B cell (primary cell): ENCODE measurements at regions not wholly inside any gene's neighbourhood (a gene's known extent, or its start where the extent isn't known, plus 50 kb on each side); places are given as distances from the start of the nearest gene placed in this dataset.

Experiments
- ATAC-seq: fragments of 200-7000 bp; cut with Tn5 transposase; one replicate; pipeline ENCODE4 v1.10.0; 2021; ENCODE audit warnings: low read depth, mild to moderate bottlenecking, moderate number of reproducible peaks, moderate library complexity
- CTCF ChIA-PET: fragments of 350-600 bp; sonication (Branson Sonifier 250); formaldehyde crosslinking; loops from one replicate; lab custom pipeline; 2021; ENCODE audit warnings: antibody characterized with exemption, inconsistent platforms; lab: Charles Lee
- POLR2A ChIA-PET: fragments of 350-600 bp; sonication (Branson Sonifier 250); formaldehyde crosslinking; loops from one replicate; lab custom pipeline; 2021; ENCODE audit warnings: antibody characterized with exemption; lab: Charles Lee
- DNase-seq: peaks from one replicate; pipeline ENCODE4 v3.0.0; 2013
- H2AFZ ChIP-seq: 2 replicates; pipeline ENCODE4 v1.6.1; 2012; ENCODE audit warnings: mild to moderate bottlenecking, low read depth, low read length; ENCODE audit not compliant: insufficient read depth, poor library complexity, severe bottlenecking
- H3K27ac ChIP-seq, 2 donors: 1 replicate in 1 of 2; 2 replicates in 1 of 2; pipeline ENCODE4 v1.5.1; 2012 to 2013; ENCODE audit warnings: low read length in 2 of 2, mild to moderate bottlenecking in 2 of 2, moderate library complexity in 1 of 2
- H3K27me3 ChIP-seq, 4 experiments: fragments of 200-600 bp in 1 of 4; sonication (generic) in 1 of 4; replicated peaks in 1 of 4; 1 replicate in 2 of 4; 2 replicates in 2 of 4; pipeline versions ENCODE4 v1.6.1 to v1.7.0; 2013 to 2016; ENCODE audit warnings: low read length in 3 of 4, mild to moderate bottlenecking in 2 of 4, mixed read lengths in 1 of 4, moderate library complexity in 1 of 4; ENCODE audit not compliant: insufficient read depth in 4 of 4, control insufficient read depth in 3 of 4; ENCODE audit errors: control extremely low read depth in 1 of 4
- H3K36me3 ChIP-seq, 2 experiments: replicated peaks in 1 of 2; 1 replicate in 1 of 2; 2 replicates in 1 of 2; pipeline versions ENCODE4 v1.6.1 to v1.7.1; 2013; ENCODE audit warnings: low read length in 1 of 2; ENCODE audit not compliant: insufficient read depth in 2 of 2, control insufficient read depth in 1 of 2; ENCODE audit errors: control extremely low read depth in 1 of 2, extremely low read depth in 1 of 2
- H3K4me1 ChIP-seq, 2 donors: fragments of 200-600 bp in 1 of 2; sonication (generic) in 1 of 2; 1 replicate in 1 of 2; 2 replicates in 1 of 2; pipeline versions ENCODE4 v1.5.1 to v1.6.1; 2013 to 2017; ENCODE audit warnings: low read length in 2 of 2; ENCODE audit not compliant: control insufficient read depth in 2 of 2, insufficient read depth in 2 of 2
- H3K4me2 ChIP-seq: replicated peaks from 2 replicates; pipeline ENCODE3; 2012; ENCODE audit warnings: mild to moderate bottlenecking, low read depth, low read length; ENCODE audit not compliant: poor library complexity, severe bottlenecking
- H3K4me3 ChIP-seq, 5 experiments: fragments of 200-600 bp in 1 of 5; sonication (generic) in 1 of 5; 1 replicate in 3 of 5; 2 replicates in 2 of 5; pipeline versions ENCODE4 v1.5.1 to v1.7.0; 2011 to 2016; ENCODE audit warnings: low read length in 4 of 5, mild to moderate bottlenecking in 4 of 5, low read depth in 2 of 5, control low read depth in 1 of 5, moderate library complexity in 1 of 5; ENCODE audit not compliant: insufficient read depth in 1 of 5; ENCODE audit errors: control extremely low read depth in 1 of 5, extremely low read depth in 1 of 5
- H3K79me2 ChIP-seq: fragments of 200-600 bp; sonication (generic); one replicate; pipeline ENCODE4 v1.6.0; 2016; ENCODE audit warnings: low read length; ENCODE audit not compliant: control insufficient read depth, insufficient read depth
- H3K9ac ChIP-seq: fragments of 200-600 bp; sonication (generic); 2 replicates; pipeline ENCODE4 v1.6.1; 2017; ENCODE audit warnings: mild to moderate bottlenecking, low read length, moderate library complexity
- H3K9me3 ChIP-seq, 3 donors: one replicate each; pipeline versions ENCODE4 v1.6.1 to v1.7.1; 2013; ENCODE audit warnings: low read length in 2 of 3; ENCODE audit not compliant: control insufficient read depth in 2 of 3, insufficient read depth in 1 of 3; ENCODE audit errors: control extremely low read depth in 1 of 3
- H4K20me1 ChIP-seq: 2 replicates; pipeline ENCODE4 v1.6.0; 2012; ENCODE audit warnings: mild to moderate bottlenecking, low read length; ENCODE audit not compliant: insufficient read depth, control insufficient read depth, poor library complexity, severe bottlenecking
- H3K27ac Mint-ChIP-seq: one replicate; pipeline ENCODE4 v1.8.0; 2021; ENCODE audit warnings: mixed read lengths
- H3K27me3 Mint-ChIP-seq: one replicate; pipeline ENCODE4 v1.8.0; 2021; ENCODE audit warnings: mixed read lengths
- H3K4me1 Mint-ChIP-seq: one replicate; pipeline ENCODE4 v1.8.0; 2021; ENCODE audit warnings: mixed read lengths
- H3K4me3 Mint-ChIP-seq: one replicate; pipeline ENCODE4 v1.8.0; 2021; ENCODE audit warnings: mixed read lengths
- H3K9me3 Mint-ChIP-seq: one replicate; pipeline ENCODE4 v1.8.0; 2022; ENCODE audit warnings: mixed read lengths; ENCODE audit not compliant: insufficient read depth
- CTCF ChIP-seq: fragments of 200-600 bp; IDR thresholded peaks from one replicate; pipeline ENCODE4 v1.8.0; 2022; ENCODE audit warnings: antibody characterized with exemption, mild to moderate bottlenecking
- EZH2 ChIP-seq: IDR thresholded peaks from 2 replicates; pipeline ENCODE4 v1.6.1; 2012; ENCODE audit warnings: borderline replicate concordance, low read depth, mild to moderate bottlenecking, moderate library complexity, low read length; ENCODE audit not compliant: insufficient read depth, poor library complexity, severe bottlenecking
- WGBS: methylation state at CpG from one replicate; pipeline ENCODE4 v1.1.5; 2013; ENCODE audit warnings: missing lambda C conversion rate; ENCODE audit not compliant: insufficient coverage; 5-methylcytosine and 5-hydroxymethylcytosine counted together
- intact Hi-C: fragments of 100-400 bp; cut with micrococcal nuclease; formaldehyde crosslinking; loops from one replicate; pipeline ENCODE4 v1.10.0; 2022

GRCh38 chr10:130772056-130772455 lies 539.5 kb downstream of the TCERG1L start:
- Histone ChIP-seq H3K27me3 (no peaks in the 10 kb centered on the region), H3K4me1 (no peaks in the 10 kb centered on the region), H3K9me3 (peaks cover 0 to 39% (median 0%) of the 10 kb centered on the region in 3 donors), H2AFZ (no peak overlapping the region), H3K79me2 (no peaks in the 10 kb centered on the region), H3K4me3 (no peak overlapping the region), H3K27ac (no peak overlapping the region), H3K4me2 (no peak overlapping the region), H4K20me1 (no peaks in the 10 kb centered on the region), H3K9ac (no peak overlapping the region), H3K36me3 (no peaks in the 10 kb centered on the region)
- 100% methylated on average over 1 of the region's 5 CpGs for WGBS
- H3K4me3 Mint-ChIP-seq = no peak overlapping the region
- no peak overlapping the region for H3K27ac Mint-ChIP-seq
- ChIA-PET POLR2A (no interaction called here), CTCF (no interaction called here)
- peaks cover 5% of the 10 kb centered on the region for H3K9me3 Mint-ChIP-seq
- H3K4me1 Mint-ChIP-seq = no peaks in the 10 kb centered on the region
- no peak for DNase-seq
- intact Hi-C loops = no loop called here
- H3K27me3 Mint-ChIP-seq = no peaks in the 10 kb centered on the region
- no peak for ATAC-seq
- no peak for TF ChIP-seq CTCF
- no peak for TF ChIP-seq EZH2

GRCh38 chr10:130772676-130773075 lies 538.8 kb downstream of the TCERG1L start:
- no peak overlapping the region for H3K27ac Mint-ChIP-seq
- Histone ChIP-seq H3K79me2 (no peaks in the 10 kb centered on the region), H3K27ac (no peak overlapping the region), H3K4me3 (no peak overlapping the region), H4K20me1 (no peaks in the 10 kb centered on the region), H3K4me1 (no peaks in the 10 kb centered on the region), H3K9me3 (peaks cover 0 to 36% (median 0%) of the 10 kb centered on the region in 3 donors), H2AFZ (no peak overlapping the region), H3K4me2 (no peak overlapping the region), H3K36me3 (no peaks in the 10 kb centered on the region), H3K27me3 (no peaks in the 10 kb centered on the region), H3K9ac (no peak overlapping the region)
- H3K9me3 Mint-ChIP-seq = peaks cover 5% of the 10 kb centered on the region
- TF ChIP-seq CTCF (no peak), EZH2 (no peak)
- H3K4me3 Mint-ChIP-seq = no peak overlapping the region
- DNase-seq (no peak), ATAC-seq (no peak)
- WGBS = 76% methylated on average over 5 of the region's 5 CpGs
- POLR2A ChIA-PET = no interaction called here
- intact Hi-C loops = no loop called here
- CTCF ChIA-PET = no interaction called here
- no peaks in the 10 kb centered on the region for H3K4me1 Mint-ChIP-seq
- no peaks in the 10 kb centered on the region for H3K27me3 Mint-ChIP-seq
